ENCODE measurements at regions not wholly inside any gene's neighbourhood (a gene's known extent, or its start where the extent isn't known, plus 50 kb on each side); places are given as distances from the start of the nearest gene placed in this dataset.
"Not testable (repeated sequence)": the region's sequence is repeated elsewhere in the genome, so short reads cannot be mapped to it uniquely, and the experiment has no call there.

DNA sequence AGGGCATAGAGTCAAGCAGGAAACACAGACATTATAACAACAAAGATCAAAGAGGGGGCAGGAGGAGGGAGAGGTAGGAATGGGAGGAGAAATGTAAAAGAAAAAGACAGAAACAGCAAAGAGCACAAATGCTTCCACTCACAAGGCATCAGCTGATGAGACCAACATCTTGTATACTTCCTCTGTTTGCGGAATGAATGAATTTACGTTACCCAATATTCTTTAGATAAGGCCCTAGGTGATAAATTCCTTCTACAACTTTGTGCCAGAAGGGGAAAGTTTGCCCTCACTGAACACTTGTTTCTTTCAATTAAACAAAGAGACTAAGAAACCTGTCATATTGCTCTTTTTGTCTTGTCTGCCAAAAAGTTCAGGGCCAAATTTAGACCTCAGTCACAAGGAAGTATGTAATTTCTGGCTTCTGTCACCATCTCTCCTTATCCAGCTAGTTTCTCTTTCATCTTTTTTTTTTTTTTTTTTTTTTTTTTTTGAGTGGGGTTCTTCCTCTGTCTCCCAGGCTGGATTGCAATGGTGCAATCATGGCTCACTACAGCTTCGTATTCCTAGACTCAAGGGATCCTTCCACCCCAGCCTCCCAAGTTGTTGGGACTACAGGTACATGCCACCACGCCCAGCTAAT is 116.4 kb upstream of the NANOS1 start:
- DNase-seq (ENCODE audit: low read depth in 3 of 3, low spot score in 2 of 3) = no peak

DNA sequence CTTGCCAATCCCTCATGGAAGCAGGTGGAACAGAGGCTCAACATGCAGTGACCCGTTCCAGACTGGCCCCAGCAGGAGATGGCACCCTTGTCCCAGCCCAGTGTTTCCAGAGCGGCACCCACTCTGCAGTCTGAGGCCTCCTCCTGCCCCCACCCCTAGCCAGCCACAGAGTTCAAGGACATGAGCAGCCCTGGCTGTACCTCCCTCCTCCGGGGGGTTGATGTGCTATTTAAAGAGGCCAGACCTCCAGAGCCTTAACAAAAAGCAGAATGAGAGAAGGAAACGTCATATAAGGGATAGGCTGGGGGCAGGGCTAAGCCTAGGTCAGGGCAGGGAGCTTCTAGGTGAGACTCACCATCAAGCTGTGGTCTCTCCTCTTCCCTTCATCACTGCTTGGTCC is 115.7 kb upstream of the NANOS1 start:
- DNase-seq (ENCODE audit: low read depth in 3 of 3, low spot score in 2 of 3) = no peak

- no peak for DNase-seq (ENCODE audit: low read depth in 3 of 3, low spot score in 2 of 3)
Measured at GRCh38 chr10:118914629-118915028, 114.9 kb upstream of the NANOS1 start.

DNA sequence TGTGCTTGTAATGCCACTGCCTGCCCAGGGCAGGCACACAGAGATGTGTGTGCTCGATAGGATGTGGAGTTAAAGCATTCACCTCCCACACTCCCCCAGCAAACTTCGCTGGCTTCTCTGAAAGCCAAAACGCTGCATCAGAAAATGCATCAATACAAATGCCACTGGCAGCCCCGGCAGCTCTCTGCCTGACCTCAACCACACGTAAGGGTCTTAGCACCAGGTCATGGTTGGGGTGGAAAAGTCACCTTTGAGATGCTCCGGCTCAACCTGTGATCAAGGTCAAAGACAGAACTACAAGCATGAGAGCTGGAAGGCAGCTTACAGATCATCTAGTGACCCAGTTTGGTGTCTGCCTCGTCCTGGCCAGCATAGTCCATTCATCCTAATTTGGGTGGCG is 114.4 kb upstream of the NANOS1 start:
- DNase-seq (ENCODE audit: low read depth in 3 of 3, low spot score in 2 of 3) = no peak

GRCh38 chr10:118916777-118917176 is 112.7 kb upstream of the NANOS1 start:
- DNase-seq (ENCODE audit: low read depth in 3 of 3, low spot score in 2 of 3) = no peak

- no peak for DNase-seq (ENCODE audit: low read depth in 3 of 3, low spot score in 2 of 3)
Measured at GRCh38 chr10:118917701-118918100, 111.8 kb upstream of the NANOS1 start.

DNA sequence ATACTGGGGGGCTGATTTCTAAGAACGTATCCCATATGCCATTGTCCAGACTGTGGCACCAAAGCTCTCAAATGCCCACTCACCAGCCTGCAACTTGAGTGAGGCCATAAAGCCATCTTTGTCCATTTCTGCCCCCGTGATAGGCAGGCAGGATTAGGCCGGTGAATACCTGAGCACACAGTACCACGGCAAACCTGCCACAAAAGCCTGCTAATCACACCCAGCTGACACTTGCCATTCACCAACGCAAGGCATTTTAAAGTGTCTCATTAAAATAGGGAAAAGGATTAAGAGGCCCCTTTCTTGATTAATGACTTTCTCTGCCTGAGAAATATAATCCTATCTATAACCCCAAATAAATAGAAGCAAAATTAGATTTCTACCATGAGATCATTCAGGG is 111.4 kb upstream of the NANOS1 start:
- no peak for DNase-seq (ENCODE audit: low read depth in 3 of 3, low spot score in 2 of 3)

DNA sequence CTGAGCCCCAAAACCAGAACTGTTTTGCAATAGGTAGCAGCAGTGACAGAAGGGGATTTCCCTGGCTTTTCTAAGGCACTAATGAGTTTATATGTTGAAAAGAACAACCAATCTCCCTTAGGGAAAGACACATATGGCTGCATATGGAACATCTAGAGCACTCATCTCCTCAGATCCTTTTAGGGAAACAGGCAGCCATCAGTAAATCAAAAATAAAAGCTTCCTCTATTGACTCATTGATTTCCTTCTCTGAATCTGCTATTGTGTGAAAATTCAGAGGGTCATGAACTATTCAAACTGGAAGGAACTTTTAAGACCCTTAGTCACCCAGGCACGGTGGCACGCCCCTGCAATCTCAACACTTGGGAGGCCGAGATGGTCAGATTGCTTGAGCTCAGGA is 110.9 kb upstream of the NANOS1 start:
- no peak for DNase-seq (ENCODE audit: low read depth in 3 of 3, low spot score in 2 of 3)

- no peak for DNase-seq (ENCODE audit: low read depth in 3 of 3, low spot score in 2 of 3)
Measured at GRCh38 chr10:118920206-118920605, 109.3 kb upstream of the NANOS1 start.

- no peak for DNase-seq (ENCODE audit: low read depth in 3 of 3, low spot score in 2 of 3)
Measured at GRCh38 chr10:118922226-118922625, 107.3 kb upstream of the NANOS1 start.

- no peak for DNase-seq (ENCODE audit: low read depth in 3 of 3, low spot score in 2 of 3)
Measured at GRCh38 chr10:118922972-118923371, 106.5 kb upstream of the NANOS1 start.

- DNase-seq (ENCODE audit: low read depth in 3 of 3, low spot score in 2 of 3) = no peak
Measured at GRCh38 chr10:118924493-118924892, 105.0 kb upstream of the NANOS1 start.

GRCh38 chr10:118925404-118926071 is 104.0 kb upstream of the NANOS1 start:
- DNase-seq (ENCODE audit: low read depth in 3 of 3, low spot score in 2 of 3) = no peak

GRCh38 chr10:118926072-118926417 is 103.5 kb upstream of the NANOS1 start:
- DNase-seq (ENCODE audit: low read depth in 3 of 3, low spot score in 2 of 3) = no peak

DNA sequence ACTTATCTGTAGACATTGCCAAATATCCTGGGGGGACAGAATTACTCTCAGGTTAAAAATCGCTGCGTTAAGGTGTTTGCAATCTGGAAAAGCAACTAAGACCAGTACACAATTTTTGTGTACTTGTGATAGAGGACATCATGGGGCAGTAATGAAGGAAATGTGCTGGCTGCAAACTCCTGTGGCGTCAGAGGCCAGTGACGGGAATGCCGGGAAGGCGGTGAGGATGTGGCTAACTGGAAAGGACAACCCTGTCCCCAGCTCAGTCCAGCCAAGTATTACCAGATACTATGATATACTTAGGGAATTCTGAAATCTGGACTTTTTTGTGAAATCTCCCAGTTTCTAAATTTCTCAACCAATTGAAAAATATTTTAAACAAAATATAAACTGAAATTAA is 103.1 kb upstream of the NANOS1 start:
- no peak for DNase-seq (ENCODE audit: low read depth in 3 of 3, low spot score in 2 of 3)

GRCh38 chr10:118926903-118927302 is 102.6 kb upstream of the NANOS1 start:
- no peak for DNase-seq (ENCODE audit: low read depth in 3 of 3, low spot score in 2 of 3)

GRCh38 chr10:118927321-118927720 is 102.2 kb upstream of the NANOS1 start:
- no peak for DNase-seq (ENCODE audit: low read depth in 3 of 3, low spot score in 2 of 3)

DNA sequence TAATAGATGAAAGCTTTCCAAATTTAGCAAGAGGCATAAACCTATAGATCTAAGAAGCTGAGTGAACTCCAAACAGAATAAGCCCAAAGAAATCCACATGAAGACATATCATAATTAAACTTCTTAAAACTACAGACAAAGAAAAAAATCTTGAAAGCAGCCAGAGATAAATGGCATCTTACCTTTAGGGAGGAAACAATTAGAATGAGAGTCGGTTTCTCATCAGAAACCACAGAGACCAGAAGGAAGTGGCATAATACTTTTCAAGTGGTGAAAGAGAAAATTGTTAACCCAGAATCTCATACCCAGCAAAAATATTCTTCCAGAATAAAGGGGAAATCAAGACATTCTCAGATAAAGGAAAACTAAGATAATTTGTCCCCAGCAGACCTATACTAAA is 98.9 kb upstream of the NANOS1 start:
- DNase-seq (ENCODE audit: low read depth in 3 of 3, low spot score in 2 of 3) = no peak

DNA sequence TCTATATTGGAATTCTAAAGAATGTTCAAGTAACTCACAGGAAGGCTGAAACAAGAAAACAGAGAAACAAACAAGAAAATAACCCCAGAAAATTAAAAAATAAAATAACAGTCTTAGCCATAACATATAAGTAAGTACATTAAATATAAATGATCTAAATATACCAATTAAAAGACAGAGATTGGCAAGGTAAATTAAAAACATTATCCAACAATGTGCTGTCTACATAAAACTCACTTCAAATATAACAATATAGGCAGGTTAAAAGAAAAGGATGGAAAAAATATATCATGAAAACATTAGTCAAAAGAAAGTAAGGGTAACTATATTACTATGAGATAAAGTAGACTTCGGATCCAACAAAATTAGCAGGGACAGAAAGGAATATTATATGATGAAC is 98.1 kb upstream of the NANOS1 start:
- no peak for DNase-seq (ENCODE audit: low read depth in 3 of 3, low spot score in 2 of 3)

GRCh38 chr10:118932154-118932553 is 97.4 kb upstream of the NANOS1 start:
- DNase-seq (ENCODE audit: low read depth in 3 of 3, low spot score in 2 of 3) = not testable (repeated sequence)

- DNase-seq (ENCODE audit: low read depth in 3 of 3, low spot score in 2 of 3) = no peak
Measured at GRCh38 chr10:118937226-118937625, 92.3 kb upstream of the NANOS1 start.

DNA sequence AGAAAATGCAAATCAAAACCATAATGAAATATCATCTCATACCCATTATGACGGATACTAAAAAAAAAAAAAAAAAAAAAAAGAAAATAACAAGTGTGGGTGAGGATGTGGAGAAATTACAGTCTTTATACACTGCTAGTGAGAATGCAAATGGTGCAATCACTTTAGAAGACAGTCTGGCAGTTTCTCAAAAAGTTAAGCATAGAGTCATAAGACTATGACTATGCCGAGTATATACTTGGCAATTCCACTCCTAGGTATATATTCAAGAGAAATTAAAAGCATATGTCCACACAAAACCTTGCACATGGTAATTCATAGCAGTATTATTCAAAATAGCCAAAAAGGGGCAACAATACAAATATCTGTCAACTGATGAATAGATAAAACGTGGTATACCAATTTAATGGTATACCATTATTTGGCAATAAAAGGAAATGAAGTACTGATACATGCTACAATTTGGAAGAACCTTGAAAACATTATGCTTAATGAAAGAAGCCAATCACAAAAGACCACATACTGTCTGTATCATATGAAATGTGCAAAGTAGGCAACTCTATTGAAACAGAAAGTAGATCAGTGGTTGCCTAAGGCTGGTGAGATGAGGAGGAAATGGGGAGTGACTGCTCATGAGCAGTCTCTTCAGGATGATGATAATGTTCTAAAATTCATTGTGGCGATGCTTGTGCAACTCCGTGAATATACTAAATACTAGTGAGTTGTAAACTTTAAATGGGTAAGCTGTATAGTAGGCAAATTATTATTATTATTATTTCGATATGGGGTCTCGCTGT is 90.1 kb upstream of the NANOS1 start:
- DNase-seq (ENCODE audit: low read depth in 3 of 3, low spot score in 2 of 3) = no peak
